ENCODE measurements at regions not wholly inside any gene's neighbourhood (a gene's known extent, or its start where the extent isn't known, plus 50 kb on each side); places are given as distances from the start of the nearest gene placed in this dataset.
"Not testable (repeated sequence)": the region's sequence is repeated elsewhere in the genome, so short reads cannot be mapped to it uniquely, and the experiment has no call there.

- no peak for DNase-seq
These were observed 75.4 kb upstream of the TMPRSS2 start for GRCh38 chr21:41583274-41583790.

GRCh38 chr21:41582866-41583265 lies 74.9 kb upstream of the TMPRSS2 start:
- no peak for DNase-seq

DNA sequence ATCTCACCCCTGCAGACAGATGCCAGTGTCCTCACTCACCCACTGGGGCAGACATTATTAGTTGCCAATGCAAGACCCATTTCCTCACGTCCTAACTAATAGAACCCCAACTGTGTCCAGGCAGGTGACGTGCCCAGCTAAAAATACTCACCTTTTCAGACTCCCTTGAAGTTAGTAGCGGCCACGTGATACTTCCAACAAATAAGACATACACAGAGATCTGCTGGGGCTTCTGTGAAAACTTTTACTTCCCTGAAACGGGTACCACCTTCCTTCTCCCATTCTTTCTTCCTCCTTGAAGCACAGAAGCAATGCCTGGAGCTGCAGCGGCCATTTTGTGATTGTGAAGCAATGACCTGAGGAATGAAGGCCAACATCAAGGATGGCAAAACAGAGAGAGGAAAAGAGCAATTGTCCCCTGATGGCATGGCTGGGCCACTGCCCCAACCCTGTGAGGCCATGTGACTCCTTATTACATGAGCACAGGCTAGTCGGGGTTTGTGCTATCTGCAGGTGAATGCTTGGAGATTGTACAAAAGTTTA lies 74.4 kb upstream of the TMPRSS2 start:
- no peak for DNase-seq

DNA sequence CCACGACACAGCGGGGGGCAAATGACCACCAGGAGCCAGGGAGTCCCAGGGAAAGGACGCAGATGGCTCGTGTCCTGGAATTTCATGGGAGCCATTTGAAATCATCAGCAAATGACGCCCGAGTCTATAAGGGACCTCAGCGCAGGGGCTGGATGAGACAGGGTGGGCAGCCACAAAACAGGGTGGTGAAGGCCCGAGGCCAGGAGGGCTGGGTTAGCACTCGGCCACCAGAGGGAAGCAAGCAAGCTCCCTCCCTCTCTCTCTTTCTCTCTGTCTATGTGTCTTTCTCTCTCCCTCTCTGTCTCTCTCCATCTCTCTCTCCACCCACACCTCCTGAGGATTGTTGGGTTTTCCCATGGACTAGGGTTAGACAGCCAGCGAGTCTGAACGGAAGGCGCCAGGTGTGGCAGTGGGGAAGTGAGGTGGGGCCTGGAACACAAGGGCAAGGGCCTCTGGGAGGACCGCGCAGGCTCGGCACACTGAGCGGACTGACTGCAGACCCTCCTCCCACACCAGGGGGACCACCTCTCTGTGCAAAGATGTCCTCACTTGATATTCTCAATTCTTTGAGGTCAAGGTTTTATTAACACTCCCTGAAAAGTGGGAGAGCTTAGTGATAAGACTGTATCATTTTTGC lies 73.8 kb upstream of the TMPRSS2 start:
- no peak for DNase-seq

GRCh38 chr21:41580758-41581554 lies 73.0 kb upstream of the TMPRSS2 start:
- DNase-seq = no peak

DNA sequence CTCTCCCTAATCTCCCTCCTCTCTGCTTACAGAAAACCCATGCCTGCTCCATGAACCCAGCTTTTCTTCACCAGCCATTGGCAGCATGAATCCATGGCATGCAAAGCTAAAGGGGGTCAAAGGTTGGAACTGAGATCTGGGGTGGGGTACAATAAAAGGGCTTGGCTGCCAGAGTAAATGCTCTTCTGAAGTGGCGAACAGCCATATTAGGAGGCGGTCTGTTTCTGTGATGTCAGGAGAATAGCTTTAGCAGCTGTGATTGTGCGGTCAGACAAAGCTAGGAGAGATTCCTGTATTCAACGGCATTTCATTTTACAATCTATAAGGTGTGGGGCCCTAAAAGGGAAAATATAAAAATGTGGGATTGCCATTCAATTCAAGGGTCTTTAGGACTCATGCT lies 71.7 kb upstream of the TMPRSS2 start:
- no peak for DNase-seq

DNA sequence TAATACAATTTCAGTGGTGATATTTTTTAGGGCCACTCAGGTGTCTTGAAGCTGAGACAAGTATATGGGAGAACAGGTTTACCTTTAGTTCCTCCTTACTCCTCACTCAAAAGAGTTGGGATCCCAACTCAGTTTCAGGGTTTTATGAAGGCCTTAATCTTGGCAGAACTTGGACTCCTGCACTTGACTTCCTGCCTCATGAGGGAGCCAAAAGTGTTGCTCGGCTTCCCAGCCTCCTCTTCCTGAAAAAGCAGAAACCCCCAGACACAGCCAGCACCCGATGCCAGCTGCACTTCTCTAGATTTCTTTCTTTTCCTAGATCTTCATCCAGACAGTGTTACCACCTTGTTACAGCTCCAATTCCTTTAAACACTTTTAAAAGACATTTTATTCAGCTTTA lies 70.8 kb upstream of the TMPRSS2 start:
- DNase-seq = no peak

DNA sequence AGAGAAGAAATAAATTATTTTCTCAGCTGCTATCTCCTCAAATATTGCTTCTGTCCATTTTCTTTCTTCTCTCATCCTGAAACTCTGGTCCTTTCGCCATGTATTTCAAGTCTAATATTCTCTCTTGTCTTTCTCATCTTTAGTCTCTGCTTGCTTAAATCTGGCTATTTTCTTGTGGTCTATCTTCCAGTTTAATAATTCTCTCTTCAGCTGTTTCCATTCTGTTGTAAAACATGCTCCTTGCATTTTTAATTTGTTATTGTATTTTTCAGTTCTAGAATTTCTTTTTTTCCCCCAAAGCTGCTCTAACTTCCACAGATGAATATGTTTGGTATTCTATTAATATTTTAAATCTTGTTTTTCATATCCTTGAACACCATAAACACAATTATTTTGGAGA lies 70.1 kb upstream of the TMPRSS2 start:
- no peak for DNase-seq

GRCh38 chr21:41576013-41576615 lies 68.2 kb upstream of the TMPRSS2 start:
- no peak for DNase-seq

DNA sequence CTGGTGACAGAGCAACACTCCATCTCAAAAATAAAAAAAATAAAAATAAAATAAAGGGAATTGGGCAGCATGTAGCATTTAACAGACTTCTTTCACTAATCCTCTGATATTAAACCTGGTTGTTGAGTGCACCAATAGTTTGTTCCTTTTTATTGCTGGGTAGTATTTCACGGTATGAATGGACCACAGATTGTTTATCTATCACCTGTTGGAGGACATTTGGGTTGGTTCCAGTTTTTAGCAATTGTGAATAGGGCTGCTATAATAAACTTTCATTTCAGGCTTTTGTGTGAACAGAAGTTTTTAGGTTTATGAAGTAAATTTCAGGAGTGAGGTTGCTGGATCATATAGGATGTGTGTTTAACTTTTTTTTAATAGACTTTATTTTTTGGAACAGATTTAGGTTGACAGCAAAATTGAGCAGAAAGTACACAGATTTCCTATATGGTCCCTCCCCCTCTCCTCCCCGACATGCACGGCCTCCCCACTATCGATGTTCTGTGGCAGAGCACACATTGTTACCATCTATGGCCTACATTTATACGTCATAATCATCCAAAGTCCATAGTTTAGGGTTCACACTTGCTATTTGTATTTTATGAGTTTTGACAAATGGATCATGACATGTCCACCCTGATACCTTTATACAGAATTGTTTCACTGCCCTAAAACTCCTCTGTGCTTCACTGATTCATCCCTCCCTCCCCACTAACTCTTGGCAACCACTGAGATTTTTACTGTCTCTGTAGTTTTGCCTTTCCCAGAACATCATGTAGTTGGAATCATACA lies 66.1 kb upstream of the TMPRSS2 start:
- no peak for DNase-seq

GRCh38 chr21:41571938-41572510 lies 64.1 kb upstream of the TMPRSS2 start:
- DNase-seq = no peak

GRCh38 chr21:41570791-41571355 lies 62.9 kb upstream of the TMPRSS2 start:
- DNase-seq = no peak

DNA sequence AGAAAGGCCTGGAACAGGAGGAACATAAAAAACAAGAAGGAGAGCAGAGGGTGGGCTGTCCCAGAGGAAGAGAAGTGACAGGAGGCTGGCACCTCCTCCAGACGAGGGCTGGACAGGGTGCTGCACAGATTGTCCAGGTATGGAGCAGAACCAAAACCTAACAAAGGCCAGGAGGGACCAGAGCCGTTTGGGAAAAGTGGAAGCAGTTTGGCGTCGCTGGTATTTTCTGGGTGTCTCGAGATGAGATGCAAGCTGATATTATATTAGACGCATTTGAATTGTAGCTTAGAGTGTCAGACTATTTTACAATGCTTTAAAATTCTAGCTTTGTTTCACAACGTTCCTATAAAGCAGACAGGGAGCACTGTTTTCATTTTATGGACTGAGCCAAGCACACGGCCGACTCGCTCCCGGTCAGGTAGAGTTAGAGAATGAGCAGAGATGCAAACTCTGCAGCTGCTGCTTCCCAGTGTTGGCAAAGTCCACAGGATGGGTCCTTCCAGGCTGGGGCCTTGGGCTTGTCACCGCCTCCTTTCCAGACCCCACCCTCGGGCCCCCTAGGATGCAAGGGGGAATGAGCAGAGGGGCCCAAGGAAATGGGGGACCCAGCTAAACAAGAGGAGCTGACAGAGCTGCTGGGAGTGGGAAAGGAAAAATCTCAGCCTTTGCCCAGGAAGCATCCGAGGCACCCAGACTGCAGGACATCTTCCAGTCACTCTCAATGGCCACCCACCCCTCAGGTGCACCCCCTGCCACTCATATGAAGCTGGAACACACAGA lies 60.8 kb upstream of the TMPRSS2 start:
- no peak for DNase-seq

GRCh38 chr21:41567901-41568510 lies 60.0 kb upstream of the TMPRSS2 start:
- DNase-seq = no peak

DNA sequence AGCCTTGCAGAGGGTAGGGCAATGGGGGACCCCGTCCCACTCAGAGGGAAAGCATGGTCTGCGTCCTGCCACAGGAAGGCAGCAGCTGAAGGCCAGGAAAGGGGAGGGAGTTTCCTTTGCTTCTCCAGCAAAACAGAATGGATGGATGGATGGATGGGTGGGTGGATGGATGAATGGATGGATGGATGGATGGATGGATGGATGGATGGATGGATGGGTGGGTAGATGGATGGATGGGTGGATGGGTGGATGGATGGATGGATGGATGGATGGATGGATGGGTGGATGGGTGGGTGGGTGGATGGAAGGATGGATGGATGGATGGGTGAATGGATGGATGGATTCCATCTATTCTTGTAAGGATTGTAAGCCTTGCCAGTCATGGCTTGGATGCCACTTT lies 59.3 kb upstream of the TMPRSS2 start:
- DNase-seq = not testable (repeated sequence)

DNA sequence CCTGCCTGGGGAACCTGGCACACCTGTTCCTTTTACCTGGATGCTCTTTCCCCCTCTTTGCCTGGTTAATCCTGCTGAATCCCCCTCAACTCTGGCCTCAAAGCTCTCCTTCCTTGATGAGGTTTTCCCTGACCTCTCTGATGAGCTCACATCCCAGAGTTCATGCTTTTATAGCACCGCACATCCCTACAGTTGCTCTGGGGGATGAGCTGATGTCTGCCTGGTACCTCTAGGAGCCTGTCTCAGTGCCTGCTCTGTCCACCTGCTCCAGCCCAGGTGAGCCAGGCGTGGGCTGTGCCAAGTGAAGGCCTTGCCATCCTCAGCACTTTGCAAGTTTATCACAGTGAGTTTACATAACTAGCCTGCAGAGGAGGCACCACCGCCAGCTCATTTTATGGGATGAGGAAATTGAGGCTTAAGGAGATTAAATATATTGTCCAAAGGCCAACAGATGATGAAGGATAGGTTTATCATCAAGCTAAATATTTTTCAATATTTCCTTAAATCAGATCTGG lies 58.6 kb upstream of the TMPRSS2 start:
- DNase-seq = no peak

DNA sequence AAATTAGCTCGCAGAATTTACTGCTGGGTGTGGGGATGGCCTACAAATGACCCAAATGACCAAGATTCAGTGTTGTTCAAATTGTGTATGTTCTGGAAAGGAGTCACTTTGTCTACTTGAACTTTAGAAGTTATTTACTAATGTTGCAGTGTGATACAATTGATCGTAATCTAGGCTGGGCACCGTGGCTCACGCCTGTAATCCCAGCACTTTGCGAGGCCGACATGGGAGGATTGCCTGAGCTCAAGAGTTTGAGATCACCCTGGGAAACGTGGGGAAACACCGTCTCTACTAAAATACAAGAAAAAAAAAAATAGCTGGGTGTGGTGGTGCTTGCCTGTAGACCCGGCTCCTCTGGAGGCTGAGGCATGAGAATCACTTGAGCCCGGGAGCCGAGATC lies 57.6 kb upstream of the TMPRSS2 start:
- DNase-seq = no peak

GRCh38 chr21:41564871-41565274 lies 56.9 kb upstream of the TMPRSS2 start:
- no peak for DNase-seq

- DNase-seq = no peak
These were observed 54.4 kb upstream of the TMPRSS2 start for GRCh38 chr21:41562101-41563000.

- no peak for DNase-seq
These were observed 53.7 kb upstream of the TMPRSS2 start for GRCh38 chr21:41561701-41562100.

All from DMS153 (cell line).